HG03439 (cell line): ENCODE measurements at regions not wholly inside any gene's neighbourhood (a gene's known extent, or its start where the extent isn't known, plus 50 kb on each side); places are given as distances from the start of the nearest gene placed in this dataset.

Experiments used
- ATAC-seq: cut with Tn5 transposase; IDR thresholded peaks from one replicate; pipeline ENCODE4 v1.9.1; 2021; ENCODE audit warnings: mild to moderate bottlenecking, moderate library complexity; ENCODE audit not compliant: unreplicated experiment

DNA sequence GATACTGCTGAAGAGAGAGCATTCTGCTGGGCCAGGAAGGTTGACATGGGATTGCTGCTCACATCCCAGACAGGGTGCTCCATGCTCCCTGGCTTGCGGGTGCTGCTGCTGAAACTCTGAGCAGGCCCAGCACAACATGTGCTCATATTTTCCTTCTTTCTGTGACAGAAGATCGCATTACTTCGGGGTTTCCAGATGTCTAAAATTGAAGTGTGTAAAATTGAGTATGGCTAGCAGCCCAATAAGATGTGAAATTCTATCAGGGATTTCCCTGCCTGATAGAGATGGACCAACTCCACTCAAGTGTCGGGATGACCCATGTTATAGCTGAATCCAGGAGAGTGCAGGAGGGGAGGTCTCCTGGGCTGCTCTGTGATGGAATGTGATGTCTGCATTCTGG is 55.6 kb upstream of the KL start:
- no peak for ATAC-seq

DNA sequence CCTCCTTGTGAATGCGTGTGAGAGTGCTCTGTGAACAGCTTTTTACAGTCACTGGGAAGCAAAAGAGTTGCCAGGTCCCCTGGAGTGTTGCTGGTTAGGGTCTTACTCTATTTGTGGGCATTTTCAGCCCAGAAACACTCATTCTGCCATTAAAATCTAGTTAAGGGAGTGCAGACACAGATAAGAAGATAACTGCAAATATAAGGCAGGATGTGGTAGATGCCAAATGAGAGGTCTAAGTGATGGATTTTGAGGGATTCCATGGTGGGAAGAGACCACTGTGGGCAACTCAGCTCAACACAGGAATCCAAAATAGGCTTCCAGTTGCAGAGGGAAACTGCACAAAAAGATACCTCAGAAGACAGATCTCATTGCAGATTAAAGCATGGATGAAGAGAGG is 54.5 kb upstream of the KL start:
- ATAC-seq: no peak

DNA sequence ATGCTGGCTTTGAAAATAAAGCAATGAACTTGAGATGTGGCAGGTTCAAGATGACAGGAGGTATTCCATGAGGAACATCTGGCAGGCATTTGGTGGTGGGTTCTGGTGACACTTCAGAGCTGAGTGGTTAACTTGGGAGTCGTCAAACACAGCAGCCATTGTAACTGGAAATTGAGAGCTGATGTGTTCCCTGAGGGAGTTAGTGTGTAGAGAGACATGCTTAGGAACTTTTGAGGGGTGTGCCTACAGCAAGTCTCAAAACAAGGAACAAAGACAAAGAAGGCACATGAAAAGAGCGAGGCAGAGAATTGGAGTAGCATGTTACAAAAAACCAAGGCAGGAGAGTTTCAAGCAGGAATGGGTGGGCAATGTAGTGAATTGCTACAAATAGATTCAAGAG is 53.9 kb upstream of the KL start:
- ATAC-seq: no peak

DNA sequence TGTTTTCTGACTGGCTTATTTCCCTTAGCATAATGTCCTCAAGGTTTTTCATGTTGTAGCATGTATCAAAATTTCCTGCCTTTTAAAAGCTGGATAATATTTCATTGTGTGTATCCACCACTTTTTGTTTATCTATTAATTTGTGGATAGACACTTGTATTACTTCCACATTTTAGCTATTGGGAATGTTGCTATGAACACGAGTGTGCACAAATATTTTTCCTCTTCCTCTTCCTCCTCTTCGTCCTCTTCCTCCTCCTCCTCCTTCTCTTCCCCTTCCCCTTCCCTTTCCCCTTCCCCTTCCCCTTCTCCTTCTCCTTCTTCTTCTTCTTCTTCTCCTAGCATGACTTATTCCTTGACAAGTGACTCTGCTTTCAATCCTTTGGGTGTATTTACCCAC is 51.2 kb upstream of the KL start:
- no peak for ATAC-seq
